Stimulated activated CD4-positive, alpha-beta T cell treated with anti-CD3 and anti-CD28 coated beads, Interleukin-1b, Interleukin-23, amount 100 ng/mL, for 48 hours (primary cell): ENCODE measurements at regions not wholly inside any gene's neighbourhood (a gene's known extent, or its start where the extent isn't known, plus 50 kb on each side); places are given as distances from the start of the nearest gene placed in this dataset.
"Not testable (repeated sequence)": the region's sequence is repeated elsewhere in the genome, so short reads cannot be mapped to it uniquely, and the experiment has no call there.

Experiments used
- DNase-seq: peaks from one replicate; pipeline ENCODE4 v3.0.0-alpha.2; 2020

- no peak for DNase-seq
Measured at GRCh38 chr15:46880791-46881190, 836.5 kb upstream of the SEMA6D start.

- no peak for DNase-seq
Measured at GRCh38 chr15:46892621-46893160, 824.6 kb upstream of the SEMA6D start.

GRCh38 chr15:46894644-46895043 lies 822.7 kb upstream of the SEMA6D start:
- DNase-seq = no peak

- DNase-seq = no peak
Measured at GRCh38 chr15:46897266-46897665, 820.0 kb upstream of the SEMA6D start.

- no peak for DNase-seq
Measured at GRCh38 chr15:46901001-46901400, 816.3 kb upstream of the SEMA6D start.

- no peak for DNase-seq
Measured at GRCh38 chr15:46917721-46918252, 799.5 kb upstream of the SEMA6D start.

- no peak for DNase-seq
Measured at GRCh38 chr15:46918462-46919140, 798.7 kb upstream of the SEMA6D start.

- no peak for DNase-seq
Measured at GRCh38 chr15:46921891-46922290, 795.4 kb upstream of the SEMA6D start.

GRCh38 chr15:46930426-46930825 lies 786.9 kb upstream of the SEMA6D start:
- DNase-seq = no peak

- DNase-seq = no peak
Measured at GRCh38 chr15:46933332-46933731, 784.0 kb upstream of the SEMA6D start.

- DNase-seq = no peak
Measured at GRCh38 chr15:46934851-46935250, 782.5 kb upstream of the SEMA6D start.

- DNase-seq = no peak
Measured at GRCh38 chr15:46938169-46938568, 779.1 kb upstream of the SEMA6D start.

- DNase-seq = no peak
Measured at GRCh38 chr15:46941241-46941640, 776.1 kb upstream of the SEMA6D start.

GRCh38 chr15:46946953-46947352 lies 770.4 kb upstream of the SEMA6D start:
- DNase-seq = no peak

- no peak for DNase-seq
Measured at GRCh38 chr15:46955576-46955975, 761.7 kb upstream of the SEMA6D start.

GRCh38 chr15:46956456-46956855 lies 760.8 kb upstream of the SEMA6D start:
- DNase-seq = no peak

GRCh38 chr15:46956881-46957280 lies 760.4 kb upstream of the SEMA6D start:
- DNase-seq = no peak

GRCh38 chr15:46960581-46960980 lies 756.7 kb upstream of the SEMA6D start:
- no peak for DNase-seq

- no peak for DNase-seq
Measured at GRCh38 chr15:46961795-46962194, 755.5 kb upstream of the SEMA6D start.

GRCh38 chr15:46988055-46988454 lies 729.2 kb upstream of the SEMA6D start:
- not testable (repeated sequence) for DNase-seq

- DNase-seq = no peak
Measured at GRCh38 chr15:46996359-46996758, 720.9 kb upstream of the SEMA6D start.

- no peak for DNase-seq
Measured at GRCh38 chr15:46997501-46997900, 719.8 kb upstream of the SEMA6D start.

- DNase-seq = no peak
Measured at GRCh38 chr15:47003568-47003967, 713.7 kb upstream of the SEMA6D start.

GRCh38 chr15:47013446-47013845 lies 703.9 kb upstream of the SEMA6D start:
- DNase-seq = no peak
